ENCODE measurements at regions not wholly inside any gene's neighbourhood (a gene's known extent, or its start where the extent isn't known, plus 50 kb on each side); places are given as distances from the start of the nearest gene placed in this dataset.
"Not testable (repeated sequence)": the region's sequence is repeated elsewhere in the genome, so short reads cannot be mapped to it uniquely, and the experiment has no call there.

DNA sequence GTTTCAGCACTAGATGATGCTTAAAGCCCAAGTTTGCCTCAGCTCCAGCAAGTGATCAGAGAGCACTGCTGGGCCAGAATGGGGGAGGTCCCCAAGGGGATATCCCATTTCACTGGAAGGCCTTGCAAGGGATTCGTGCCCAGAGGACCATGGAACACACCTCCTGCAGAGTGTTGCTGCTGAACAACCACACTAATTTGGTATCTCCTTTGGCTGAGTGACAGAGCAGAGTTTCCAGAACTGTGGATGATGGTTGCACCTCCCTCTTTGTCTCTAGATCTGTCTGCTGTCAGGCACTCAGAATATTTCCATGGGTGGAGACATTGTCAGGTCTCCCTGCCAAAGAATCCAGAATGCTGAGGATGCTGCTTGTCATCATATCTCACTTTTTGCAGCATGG, 484.8 kb upstream of the NETO1 start:
- H3K27me3 ChIP-seq (ENCODE audit: insufficient read depth, low read length): no peaks in the 10 kb centered on the region
- H2BK12ac ChIP-seq (ENCODE audit: low read length): no peak overlapping the region
- H3K18ac ChIP-seq (ENCODE audit: low read length): no peak overlapping the region
- H2BK120ac ChIP-seq (ENCODE audit: insufficient read depth, low read length, poor library complexity): no peak overlapping the region
- H4K91ac ChIP-seq (ENCODE audit: low read depth, low read length): no peak overlapping the region
- no peak overlapping the region for H3K23ac ChIP-seq (ENCODE audit: low read length)
- H3K36me3 ChIP-seq (ENCODE audit: control insufficient read depth in 1 of 2, insufficient read depth in 2 of 2, low read length in 2 of 2): no peaks in the 10 kb centered on the region
- WGBS (ENCODE audit: extremely low coverage, insufficient coverage, insufficient read length): no CpG with 5 or more reads among the region's 1 CpG
- no peak overlapping the region for H2AFZ ChIP-seq (ENCODE audit: insufficient read depth, low read length, poor library complexity)
- no peak overlapping the region for H4K12ac ChIP-seq (ENCODE audit: low read depth, low read length)
- no peaks in the 10 kb centered on the region for H3K79me1 ChIP-seq (ENCODE audit: low read length)
- H3K14ac ChIP-seq (ENCODE audit: low read length): no peak overlapping the region
- no peak overlapping the region for H3K9ac ChIP-seq (ENCODE audit: low read length)
- H3K4me3 ChIP-seq (ENCODE audit: low read depth, low read length): no peak overlapping the region
- H3K27ac ChIP-seq (ENCODE audit: low read depth, low read length): no peak overlapping the region
- H3K9me3 ChIP-seq (ENCODE audit: insufficient read depth, low read depth, low read length): no peaks in the 10 kb centered on the region
- no peak overlapping the region for H3K4ac ChIP-seq (ENCODE audit: low read depth, low read length)
- H2AK5ac ChIP-seq (ENCODE audit: low read length): no peak overlapping the region
- no peak overlapping the region for H2BK5ac ChIP-seq (ENCODE audit: low read depth, low read length, poor library complexity)
- no peaks in the 10 kb centered on the region for H3K79me2 ChIP-seq (ENCODE audit: control insufficient read depth, insufficient read depth, low read length, poor library complexity)
- DNase-seq: no peak
- H3K4me1 ChIP-seq (ENCODE audit: control insufficient read depth in 1 of 2, insufficient read depth in 2 of 2, low read length in 2 of 2): no peaks in the 10 kb centered on the region
- H3K4me2 ChIP-seq (ENCODE audit: low read length): no peak overlapping the region
- H4K8ac ChIP-seq (ENCODE audit: low read depth, low read length): no peak overlapping the region

DNA sequence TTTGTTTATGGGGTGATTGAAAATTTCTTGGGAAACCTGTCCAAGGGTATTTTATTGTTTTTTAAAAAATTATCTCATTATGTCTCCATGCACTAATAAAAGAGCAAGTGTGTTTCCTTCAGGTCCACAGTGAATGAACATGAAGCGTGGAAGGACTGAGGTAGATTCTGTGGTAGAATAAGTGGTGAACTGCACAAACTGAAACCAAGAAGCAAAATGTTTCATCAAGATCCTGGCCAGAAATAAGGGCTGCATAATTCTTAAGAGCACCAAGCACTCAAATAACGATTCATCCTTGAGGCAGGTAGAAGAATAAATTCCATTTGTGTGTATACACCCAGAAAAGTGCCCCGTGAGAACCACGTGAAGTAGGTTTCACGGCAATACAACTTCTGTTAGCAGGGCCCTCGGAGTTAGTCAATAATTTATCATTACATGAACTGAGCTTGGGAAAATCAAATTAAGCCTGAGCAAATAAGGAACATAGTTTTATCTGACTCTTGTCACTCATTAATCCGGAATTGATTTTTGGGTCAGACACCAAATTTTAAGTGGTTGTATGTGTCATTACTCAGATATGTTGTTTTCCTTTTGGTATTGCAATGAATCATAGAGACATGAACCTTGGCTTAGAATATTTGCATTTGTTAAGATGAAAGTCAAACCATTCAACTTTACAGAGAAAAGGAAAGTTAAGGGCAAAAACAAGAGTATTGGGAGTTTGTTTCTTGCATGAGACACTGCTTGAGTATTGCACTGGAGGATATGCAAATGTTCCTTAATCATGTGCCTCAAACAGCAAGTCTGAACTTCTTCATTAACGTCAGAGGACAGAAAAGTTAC, 472.6 kb upstream of the NETO1 start:
- no peak overlapping the region for H3K18ac ChIP-seq (ENCODE audit: low read length)
- no peaks in the 10 kb centered on the region for H3K27me3 ChIP-seq (ENCODE audit: insufficient read depth, low read length)
- WGBS (ENCODE audit: extremely low coverage, insufficient coverage, insufficient read length): no CpG with 5 or more reads among the region's 8 CpGs

DNA sequence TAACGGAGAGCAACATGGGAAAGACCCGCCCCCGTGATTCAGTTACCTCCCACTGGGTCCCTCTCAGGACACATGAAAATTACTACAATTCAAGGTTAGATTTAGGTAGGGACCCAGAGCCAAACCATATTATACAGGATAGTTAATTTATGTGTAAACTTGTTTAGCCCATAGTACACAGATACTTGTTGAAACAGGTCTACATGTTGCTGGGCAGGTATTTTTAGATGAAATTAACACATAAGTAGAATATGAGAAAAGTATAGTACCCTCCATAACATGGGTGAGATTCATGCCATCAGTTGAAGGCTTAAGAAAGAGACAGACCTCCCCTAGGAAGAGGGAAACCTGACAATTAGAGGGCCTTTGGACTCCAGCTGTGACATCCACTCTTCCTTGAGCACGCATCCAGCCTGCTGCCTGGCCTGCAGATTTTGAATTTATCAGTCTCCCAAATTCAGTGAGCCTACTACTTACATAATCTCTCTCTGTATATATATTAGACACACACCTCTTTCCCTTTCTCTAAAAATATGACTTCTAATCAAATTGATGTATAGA, 463.5 kb upstream of the NETO1 start:
- H3K27ac ChIP-seq (ENCODE audit: low read depth, low read length): no peak overlapping the region
- H3K79me2 ChIP-seq (ENCODE audit: control insufficient read depth, insufficient read depth, low read length, poor library complexity): no peaks in the 10 kb centered on the region
- no peak overlapping the region for H2BK12ac ChIP-seq (ENCODE audit: low read length)
- no peaks in the 10 kb centered on the region for H3K79me1 ChIP-seq (ENCODE audit: low read length)
- H3K27me3 ChIP-seq (ENCODE audit: insufficient read depth, low read length): no peaks in the 10 kb centered on the region
- H2AFZ ChIP-seq (ENCODE audit: insufficient read depth, low read length, poor library complexity): no peak overlapping the region
- no peaks in the 10 kb centered on the region for H3K9me3 ChIP-seq (ENCODE audit: insufficient read depth, low read depth, low read length)
- no peak overlapping the region for H3K18ac ChIP-seq (ENCODE audit: low read length)
- DNase-seq: no peak
- H3K4me3 ChIP-seq (ENCODE audit: low read depth, low read length): no peak overlapping the region
- H2BK120ac ChIP-seq (ENCODE audit: insufficient read depth, low read length, poor library complexity): no peak overlapping the region
- H3K4me2 ChIP-seq (ENCODE audit: low read length): no peak overlapping the region
- no peak overlapping the region for H2BK5ac ChIP-seq (ENCODE audit: low read depth, low read length, poor library complexity)
- H4K12ac ChIP-seq (ENCODE audit: low read depth, low read length): no peak overlapping the region
- no peak overlapping the region for H3K14ac ChIP-seq (ENCODE audit: low read length)
- H3K36me3 ChIP-seq (ENCODE audit: control insufficient read depth in 1 of 2, insufficient read depth in 2 of 2, low read length in 2 of 2): no peaks in the 10 kb centered on the region
- no peak overlapping the region for H2AK5ac ChIP-seq (ENCODE audit: low read length)
- no peak overlapping the region for H3K23ac ChIP-seq (ENCODE audit: low read length)
- no CpG with 5 or more reads among the region's 4 CpGs for WGBS (ENCODE audit: extremely low coverage, insufficient coverage, insufficient read length)
- H4K8ac ChIP-seq (ENCODE audit: low read depth, low read length): no peak overlapping the region
- no peaks in the 10 kb centered on the region for H3K4me1 ChIP-seq (ENCODE audit: control insufficient read depth in 1 of 2, insufficient read depth in 2 of 2, low read length in 2 of 2)
- H3K9ac ChIP-seq (ENCODE audit: low read length): no peak overlapping the region
- H4K91ac ChIP-seq (ENCODE audit: low read depth, low read length): no peak overlapping the region
- H3K4ac ChIP-seq (ENCODE audit: low read depth, low read length): no peak overlapping the region

More for the DNA sequence above, 472.6 kb upstream of the NETO1 start:
- no peak overlapping the region for H2AFZ ChIP-seq (ENCODE audit: insufficient read depth, low read length, poor library complexity)
- no peak overlapping the region for H3K27ac ChIP-seq (ENCODE audit: low read depth, low read length)
- H2BK12ac ChIP-seq (ENCODE audit: low read length): no peak overlapping the region
- no peak overlapping the region for H3K23ac ChIP-seq (ENCODE audit: low read length)
- H3K9me3 ChIP-seq (ENCODE audit: insufficient read depth, low read depth, low read length): no peaks in the 10 kb centered on the region
- no peak overlapping the region for H3K9ac ChIP-seq (ENCODE audit: low read length)
- no peaks in the 10 kb centered on the region for H3K79me1 ChIP-seq (ENCODE audit: low read length)
- no peak overlapping the region for H4K91ac ChIP-seq (ENCODE audit: low read depth, low read length)
- no peak overlapping the region for H2BK5ac ChIP-seq (ENCODE audit: low read depth, low read length, poor library complexity)
- H2BK120ac ChIP-seq (ENCODE audit: insufficient read depth, low read length, poor library complexity): no peak overlapping the region
- H3K4ac ChIP-seq (ENCODE audit: low read depth, low read length): no peak overlapping the region
- H3K4me1 ChIP-seq (ENCODE audit: control insufficient read depth in 1 of 2, insufficient read depth in 2 of 2, low read length in 2 of 2): no peaks in the 10 kb centered on the region
- no peak overlapping the region for H4K12ac ChIP-seq (ENCODE audit: low read depth, low read length)
- no peaks in the 10 kb centered on the region for H3K79me2 ChIP-seq (ENCODE audit: control insufficient read depth, insufficient read depth, low read length, poor library complexity)
- H3K4me2 ChIP-seq (ENCODE audit: low read length): no peak overlapping the region
- no peak overlapping the region for H3K14ac ChIP-seq (ENCODE audit: low read length)
- H2AK5ac ChIP-seq (ENCODE audit: low read length): no peak overlapping the region
- no peaks in the 10 kb centered on the region for H3K36me3 ChIP-seq (ENCODE audit: control insufficient read depth in 1 of 2, insufficient read depth in 2 of 2, low read length in 2 of 2)
- H3K4me3 ChIP-seq (ENCODE audit: low read depth, low read length): no peak overlapping the region
- no peak overlapping the region for H4K8ac ChIP-seq (ENCODE audit: low read depth, low read length)
- no peak for DNase-seq

DNA sequence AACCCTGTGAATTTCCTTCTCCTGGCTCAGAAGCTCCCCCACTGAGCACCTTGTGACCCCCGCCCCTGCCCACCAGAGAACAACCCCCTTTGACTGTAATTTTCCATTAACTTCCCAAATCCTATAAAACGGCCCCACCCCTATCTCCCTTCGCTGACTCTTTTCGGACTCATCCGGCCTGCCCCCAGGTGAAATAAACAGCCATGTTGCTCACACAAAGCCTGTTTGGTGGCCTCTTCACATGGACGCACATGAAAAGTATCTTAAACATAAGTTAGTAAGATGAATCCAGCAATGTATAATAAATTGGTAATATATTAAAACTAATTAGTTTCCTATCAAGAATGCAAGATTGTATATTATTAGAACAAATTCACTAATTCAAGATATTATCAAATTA, 462.3 kb upstream of the NETO1 start:
- H3K27me3 ChIP-seq (ENCODE audit: insufficient read depth, low read length); H2AFZ ChIP-seq (ENCODE audit: insufficient read depth, low read length, poor library complexity); H4K12ac ChIP-seq (ENCODE audit: low read depth, low read length); H3K14ac ChIP-seq (ENCODE audit: low read length); H2BK12ac ChIP-seq (ENCODE audit: low read length); DNase-seq; H3K9me3 ChIP-seq (ENCODE audit: insufficient read depth, low read depth, low read length); H3K79me2 ChIP-seq (ENCODE audit: control insufficient read depth, insufficient read depth, low read length, poor library complexity); H3K4me3 ChIP-seq (ENCODE audit: low read depth, low read length); H2AK5ac ChIP-seq (ENCODE audit: low read length); H2BK5ac ChIP-seq (ENCODE audit: low read depth, low read length, poor library complexity); H3K27ac ChIP-seq (ENCODE audit: low read depth, low read length); H4K91ac ChIP-seq (ENCODE audit: low read depth, low read length); H3K36me3 ChIP-seq (ENCODE audit: control insufficient read depth in 1 of 2, insufficient read depth in 2 of 2, low read length in 2 of 2); H2BK120ac ChIP-seq (ENCODE audit: insufficient read depth, low read length, poor library complexity); H3K79me1 ChIP-seq (ENCODE audit: low read length); H4K8ac ChIP-seq (ENCODE audit: low read depth, low read length); H3K4me2 ChIP-seq (ENCODE audit: low read length); H3K18ac ChIP-seq (ENCODE audit: low read length); H3K23ac ChIP-seq (ENCODE audit: low read length); H3K4ac ChIP-seq (ENCODE audit: low read depth, low read length); H3K9ac ChIP-seq (ENCODE audit: low read length); H3K4me1 ChIP-seq (ENCODE audit: control insufficient read depth in 1 of 2, insufficient read depth in 2 of 2, low read length in 2 of 2): not testable (repeated sequence)
- no CpG with 5 or more reads among the region's 6 CpGs for WGBS (ENCODE audit: extremely low coverage, insufficient coverage, insufficient read length)

Measured in trophoblast cell (in vitro differentiated cells and primary cell).